ENCODE measurements at regions not wholly inside any gene's neighbourhood (a gene's known extent, or its start where the extent isn't known, plus 50 kb on each side); places are given as distances from the start of the nearest gene placed in this dataset.

GRCh38 chr2:120461092-120461491 lies 115.2 kb downstream of the INHBB start:
- Histone ChIP-seq H3K4me3 (no peak overlapping the region), H3K36me3 (no peaks in the 10 kb centered on the region), H3K9me3 (peaks cover 0 to 41% (median 5%) of the 10 kb centered on the region in 4 donors), H3K27ac (no peak overlapping the region), H3K4me1 (peaks cover 0 to 10% (median 4%) of the 10 kb centered on the region in 4 donors), H3K27me3 (peaks cover 0 to 6% of the 10 kb centered on the region in 2 donors)
- TF ChIP-seq EP300 (IDR thresholded peaks at IDR 0.05) (no peak), CTCF (IDR thresholded peaks at IDR 0.05) (no peak), POLR2A (IDR thresholded peaks at IDR 0.05) (no peak)
- 66 to 75% methylated on average over 4 to 5 of the region's 5 CpGs for WGBS, 2 donors
- no peak for DNase-seq (ENCODE audit: low spot score in 2 of 2)

GRCh38 chr2:120461546-120462537 lies 115.9 kb downstream of the INHBB start:
- DNase-seq (ENCODE audit: low spot score in 2 of 2): no peak
- Histone ChIP-seq H3K27ac (no peak overlapping the region), H3K27me3 (peaks cover 0 to 6% of the 10 kb centered on the region in 2 donors), H3K36me3 (no peaks in the 10 kb centered on the region), H3K4me1 (peaks cover 0 to 17% (median 12%) of the 10 kb centered on the region in 4 donors), H3K4me3 (no peak overlapping the region), H3K9me3 (peaks cover 0 to 37% (median 5%) of the 10 kb centered on the region in 4 donors)
- TF ChIP-seq POLR2A (IDR thresholded peaks at IDR 0.05) (no peak), EP300 (IDR thresholded peaks at IDR 0.05) (no peak)
- 70 to 74% methylated on average over 14 of the region's 14 CpGs for WGBS, 2 donors

GRCh38 chr2:120463527-120463926 lies 117.6 kb downstream of the INHBB start:
- peaks cover 0 to 30% (median 16%) of the 10 kb centered on the region in 4 donors for H3K4me1 ChIP-seq
- WGBS, 2 donors: 40 to 55% methylated on average over 9 to 12 of the region's 12 CpGs

GRCh38 chr2:120463996-120464395 lies 118.1 kb downstream of the INHBB start:
- H3K27ac ChIP-seq: no peak overlapping the region
- no peak for TF ChIP-seq CTCF (IDR thresholded peaks at IDR 0.05)
- no peak for TF ChIP-seq POLR2A (IDR thresholded peaks at IDR 0.05)
- no peak for TF ChIP-seq EP300 (IDR thresholded peaks at IDR 0.05)

More at GRCh38 chr2:120463527-120463926, 117.6 kb downstream of the INHBB start:
- TF ChIP-seq CTCF (IDR thresholded peaks at IDR 0.05) (no peak), EP300 (IDR thresholded peaks at IDR 0.05) (no peak), POLR2A (IDR thresholded peaks at IDR 0.05) (no peak)
- no peak overlapping the region for H3K4me3 ChIP-seq
- H3K27me3 ChIP-seq: peaks cover 0 to 6% of the 10 kb centered on the region in 2 donors
- no peak overlapping the region for H3K27ac ChIP-seq
- no peaks in the 10 kb centered on the region for H3K36me3 ChIP-seq
- DNase-seq (ENCODE audit: low spot score in 2 of 2): no peak
- H3K9me3 ChIP-seq: peaks cover 0 to 20% (median 3%) of the 10 kb centered on the region in 4 donors

GRCh38 chr2:120464448-120464931 lies 118.6 kb downstream of the INHBB start:
- Histone ChIP-seq H3K27me3 (peaks cover 0 to 6% of the 10 kb centered on the region in 2 donors), H3K4me3 (no peak overlapping the region), H3K36me3 (no peaks in the 10 kb centered on the region), H3K4me1 (peaks cover 0 to 39% (median 19%) of the 10 kb centered on the region in 4 donors), H3K9me3 (peaks cover 0 to 10% (median 0%) of the 10 kb centered on the region in 4 donors), H3K27ac (no peak overlapping the region)
- WGBS, 2 donors: 69 to 77% methylated on average over 11 to 12 of the region's 12 CpGs
- TF ChIP-seq POLR2A (IDR thresholded peaks at IDR 0.05): no peak
- TF ChIP-seq EP300 (IDR thresholded peaks at IDR 0.05): no peak
- no peak for TF ChIP-seq CTCF (IDR thresholded peaks at IDR 0.05)
- no peak for DNase-seq (ENCODE audit: low spot score in 2 of 2)

More at GRCh38 chr2:120463996-120464395, 118.1 kb downstream of the INHBB start:
- H3K4me1 ChIP-seq: peaks cover 0 to 34% (median 16%) of the 10 kb centered on the region in 4 donors
- H3K9me3 ChIP-seq: peaks cover 0 to 15% (median under 1%) of the 10 kb centered on the region in 4 donors
- DNase-seq (ENCODE audit: low spot score in 2 of 2): no peak
- no peak overlapping the region for H3K4me3 ChIP-seq
- peaks cover 0 to 6% of the 10 kb centered on the region in 2 donors for H3K27me3 ChIP-seq
- WGBS, 2 donors: 0 to 13% methylated on average over 1 of the region's 1 CpG
- H3K36me3 ChIP-seq: no peaks in the 10 kb centered on the region
